Lung (tissue), 11 donors: ENCODE measurements at regions not wholly inside any gene's neighbourhood (a gene's known extent, or its start where the extent isn't known, plus 50 kb on each side); places are given as distances from the start of the nearest gene placed in this dataset.

Experiments used
- ATAC-seq: fragments of 200-7000 bp; cut with Tn5 transposase; one replicate; pipeline ENCODE4 v1.9.1; 2020; ENCODE audit warnings: moderate number of reproducible peaks; ENCODE audit not compliant: insufficient read depth, low FRiP score
- DNase-seq, 3 donors: peaks; one replicate each; pipeline ENCODE4 v3.0.0-alpha.2; 2013 to 2017
- H3K27ac ChIP-seq, 2 donors: one replicate each; pipeline ENCODE4 v1.5.1; 2013; ENCODE audit warnings: mild to moderate bottlenecking in 2 of 2, moderate library complexity in 2 of 2, control low read depth in 1 of 2, inconsistent platforms in 1 of 2, low read depth in 1 of 2, low read length in 1 of 2
- H3K27me3 ChIP-seq, 3 donors: one replicate each; pipeline ENCODE4 v1.5.1; 2013; ENCODE audit warnings: low read length in 2 of 3; ENCODE audit not compliant: control insufficient read depth in 3 of 3, insufficient read depth in 3 of 3
- H3K36me3 ChIP-seq, 4 donors: one replicate each; pipeline ENCODE4 v1.5.1; 2013; ENCODE audit warnings: low read length in 4 of 4, mild to moderate bottlenecking in 1 of 4, moderate library complexity in 1 of 4; ENCODE audit not compliant: control insufficient read depth in 4 of 4, insufficient read depth in 4 of 4
- H3K4me1 ChIP-seq, 5 donors: one replicate each; pipeline ENCODE4 v1.5.1; 2013; ENCODE audit warnings: low read length in 5 of 5, mild to moderate bottlenecking in 2 of 5, moderate library complexity in 1 of 5; ENCODE audit not compliant: control insufficient read depth in 5 of 5, insufficient read depth in 5 of 5
- H3K4me3 ChIP-seq: one replicate; pipeline ENCODE4 v1.5.1; 2013; ENCODE audit warnings: mild to moderate bottlenecking, control low read depth, moderate library complexity
- H3K9ac ChIP-seq, 2 donors: one replicate each; pipeline ENCODE4 v1.5.1; 2013; ENCODE audit warnings: low read length in 2 of 2, control low read depth in 1 of 2; ENCODE audit not compliant: insufficient read depth in 1 of 2
- H3K9me3 ChIP-seq, 4 donors: one replicate each; pipeline ENCODE4 v1.5.1; 2013; ENCODE audit warnings: low read length in 3 of 4, mild to moderate bottlenecking in 1 of 4, moderate library complexity in 1 of 4; ENCODE audit not compliant: control insufficient read depth in 4 of 4, insufficient read depth in 3 of 4
- CTCF ChIP-seq: IDR thresholded peaks from 2 replicates; pipeline ENCODE4 v1.5.1; 2012; ENCODE audit warnings: mild to moderate bottlenecking; ENCODE audit errors: control extremely low read depth, extremely low read depth
- WGBS, 2 donors: extraction: QIAGEN DNeasy Blood & Tissue Kit; methylation state at CpG; one replicate each; pipeline ENCODE4 v1.1.7; 2013; 5-methylcytosine and 5-hydroxymethylcytosine counted together
- donor health status: control.
- donor health status: control.
- donor health status: Bipolar disorder and iron deficiency.
- donor health status: healthy.
- donor health status: DM: yes; HTN: yes; CAD: no.

GRCh38 chr2:76288146-76288545 lies 577.4 kb upstream of the GCFC2 start:
- DNase-seq: no peak
- Histone ChIP-seq H3K4me3 (no peak overlapping the region), H3K27ac (no peak overlapping the region), H3K4me1 (no peaks in the 10 kb centered on the region), H3K36me3 (no peaks in the 10 kb centered on the region), H3K27me3 (no peaks in the 10 kb centered on the region), H3K9ac (no peak overlapping the region), H3K9me3 (no peaks in the 10 kb centered on the region)
- no peak for TF ChIP-seq CTCF
- 73 to 90% methylated on average over 2 of the region's 2 CpGs for WGBS, 2 donors
- ATAC-seq: no peak

DNA sequence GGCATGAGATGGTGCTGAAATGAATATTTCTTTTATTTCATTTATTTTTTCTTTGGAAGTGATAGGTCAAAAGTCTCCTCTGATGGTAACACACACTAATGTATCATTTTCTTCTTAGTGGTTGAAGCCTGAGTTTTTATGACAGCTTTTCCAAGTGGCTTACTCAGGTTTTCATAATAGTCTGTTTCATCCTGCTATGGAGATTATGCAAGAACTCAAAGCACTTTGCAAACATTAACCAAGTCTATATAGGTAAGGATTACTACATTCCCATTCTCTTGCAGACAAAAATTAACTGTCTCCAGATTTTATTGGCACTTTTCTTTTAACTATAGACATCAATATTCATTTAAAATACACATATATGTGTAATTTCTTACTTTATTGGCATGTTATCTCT lies 572.6 kb upstream of the GCFC2 start:
- H3K9me3 ChIP-seq: no peaks in the 10 kb centered on the region
- no peak overlapping the region for H3K9ac ChIP-seq
- no peak overlapping the region for H3K4me3 ChIP-seq
- DNase-seq (no peak), ATAC-seq (no peak)
- no peak for TF ChIP-seq CTCF
- no peak overlapping the region for H3K27ac ChIP-seq
- H3K36me3 ChIP-seq: no peaks in the 10 kb centered on the region
- H3K27me3 ChIP-seq: no peaks in the 10 kb centered on the region
- H3K4me1 ChIP-seq: no peaks in the 10 kb centered on the region

DNA sequence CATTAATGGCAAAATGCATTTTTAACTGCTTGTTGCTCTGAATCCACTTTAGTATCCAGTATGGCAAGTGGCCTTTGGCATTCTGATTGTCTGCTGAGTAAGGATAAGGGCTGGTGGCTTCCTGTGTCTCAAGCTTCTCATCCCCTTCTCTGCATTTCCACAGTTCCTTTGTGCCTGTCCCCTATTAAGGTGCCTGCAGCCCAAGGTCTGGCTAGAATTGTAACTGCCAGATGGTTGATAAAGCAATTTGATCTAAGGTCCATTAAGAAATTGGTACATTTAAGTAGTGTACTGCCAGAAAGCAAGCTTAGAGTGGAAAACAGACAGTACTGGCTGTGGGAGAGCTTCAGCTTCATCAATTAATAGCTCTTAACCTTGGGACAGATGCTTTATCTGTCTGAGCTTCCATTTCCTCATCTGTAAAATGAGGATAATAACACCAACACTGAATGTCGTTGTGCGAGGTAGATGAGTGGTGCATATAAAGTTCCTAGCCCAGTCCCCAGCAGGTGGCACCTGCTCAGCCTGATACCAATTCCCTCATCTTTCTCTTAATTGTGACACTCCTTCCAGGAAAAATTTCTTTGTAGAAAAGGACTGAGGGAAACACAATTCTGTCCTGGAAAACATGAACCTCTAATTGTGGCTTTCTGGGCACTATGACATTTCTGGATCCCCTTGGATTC lies 570.6 kb upstream of the GCFC2 start:
- no peak for ATAC-seq

More for the DNA sequence above, 570.6 kb upstream of the GCFC2 start:
- DNase-seq: no peak
- Histone ChIP-seq H3K9me3 (no peaks in the 10 kb centered on the region), H3K36me3 (no peaks in the 10 kb centered on the region), H3K9ac (no peak overlapping the region), H3K27ac (no peak overlapping the region), H3K4me1 (no peaks in the 10 kb centered on the region), H3K27me3 (no peaks in the 10 kb centered on the region), H3K4me3 (no peak overlapping the region)
- no peak for TF ChIP-seq CTCF
- WGBS, 2 donors: 79 to 83% methylated on average over 2 of the region's 2 CpGs
